Spleen (tissue), 7 donors: ENCODE measurements at regions not wholly inside any gene's neighbourhood (a gene's known extent, or its start where the extent isn't known, plus 50 kb on each side); places are given as distances from the start of the nearest gene placed in this dataset.

Experiments
- CTCF ChIP-seq, 11 experiments: fragments of 200-600 bp in 7 of 11; fragments of 450-650 bp in 4 of 11; sonication (generic) in 4 of 11; IDR thresholded peaks in 8 of 11; conservative IDR thresholded peaks in 3 of 11; 1 replicate in 7 of 11; 2 replicates in 4 of 11; pipeline versions ENCODE4 v1.4.0 to v1.8.0; 2016 to 2021; ENCODE audit warnings: antibody characterized with exemption in 11 of 11, inconsistent platforms in 4 of 11, mild to moderate bottlenecking in 1 of 11
- POLR2AphosphoS5 ChIP-seq, 3 donors: sonication (generic); formaldehyde crosslinking; IDR thresholded peaks; one replicate each; pipeline ENCODE4 v1.5.1; 2017; ENCODE audit warnings: antibody characterized with exemption in 3 of 3
- donor health status: DM: no; HTN: no; CAD: no; lungs with moderate emphysema.
- donor health status: DM: no; HTN: no; CAD: no.
- donor health status: DM: no; HTN: no; CAD: no.

DNA sequence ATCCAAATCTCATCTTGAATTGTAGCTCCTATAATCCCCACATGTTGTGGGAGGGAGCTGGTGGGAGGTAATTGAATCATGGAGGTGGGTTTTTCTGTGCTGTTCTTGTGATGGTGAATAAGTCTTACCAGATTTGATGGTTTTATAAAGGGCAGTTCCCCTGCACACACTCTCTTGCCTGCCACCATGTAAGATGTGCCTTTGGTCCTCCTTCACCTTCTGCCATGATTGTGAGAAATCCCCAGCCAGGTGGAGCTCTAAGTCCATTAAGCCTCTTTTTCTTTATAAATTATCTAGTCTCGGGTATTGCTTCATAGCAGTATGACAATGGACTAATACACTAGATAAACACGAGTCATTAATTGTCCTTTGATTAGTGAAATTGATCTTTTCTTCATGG, 214.5 kb upstream of the CFAP20DC start:
- TF ChIP-seq CTCF (IDR thresholded peaks at IDR 0.05 in 8 of 11, conservative IDR thresholded peaks at IDR 0.05 in 3 of 11) (no peak), POLR2AphosphoS5 (IDR thresholded peaks at IDR 0.05) (no peak)
